Vagina (tissue), 2 donors: ENCODE measurements at regions not wholly inside any gene's neighbourhood (a gene's known extent, or its start where the extent isn't known, plus 50 kb on each side); places are given as distances from the start of the nearest gene placed in this dataset.

Experiments
- POLR2A ChIP-seq, 2 donors: fragments of 450-650 bp; IDR thresholded peaks; one replicate each; pipeline ENCODE4 v1.6.1; 2017; ENCODE audit warnings: antibody characterized with exemption in 2 of 2, mild to moderate bottlenecking in 2 of 2, moderate library complexity in 2 of 2
- POLR2AphosphoS5 ChIP-seq, 2 donors: sonication (generic); formaldehyde crosslinking; IDR thresholded peaks; one replicate each; pipeline ENCODE4 v1.9.0; 2017; ENCODE audit warnings: antibody characterized with exemption in 2 of 2, mild to moderate bottlenecking in 2 of 2, low read depth in 1 of 2; ENCODE audit not compliant: insufficient read depth in 1 of 2
- TF ChIP-seq, protein P1 (sequence below), 3 experiments: fragments of 450-650 bp in 2 of 3; fragments of 200-600 bp in 1 of 3; sonication (generic) in 1 of 3; IDR thresholded peaks; one replicate each; pipeline ENCODE4 v1.5.1; 2017 to 2019; ENCODE audit warnings: antibody characterized with exemption in 3 of 3, mild to moderate bottlenecking in 2 of 3, moderate library complexity in 2 of 3

DNA sequence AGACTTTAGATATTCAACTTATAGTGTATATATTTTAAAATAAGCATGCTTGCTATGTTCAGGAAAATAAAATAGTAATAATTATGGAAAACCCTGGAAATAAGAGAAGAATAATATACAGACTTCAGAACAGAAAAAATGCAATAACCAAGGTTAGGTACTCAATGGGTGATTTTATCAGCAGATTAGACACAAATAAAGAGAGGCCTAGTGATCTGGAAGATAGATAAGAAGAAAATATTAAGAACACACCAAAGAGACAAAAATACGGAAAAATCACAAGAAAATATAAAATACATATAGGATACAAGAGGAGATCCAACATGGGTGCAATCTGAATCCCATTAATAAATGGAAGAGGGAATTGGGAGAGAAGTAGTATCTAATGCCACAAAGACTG lies 1348.5 kb upstream of the WWC1 start:
- TF ChIP-seq, protein P1, sequence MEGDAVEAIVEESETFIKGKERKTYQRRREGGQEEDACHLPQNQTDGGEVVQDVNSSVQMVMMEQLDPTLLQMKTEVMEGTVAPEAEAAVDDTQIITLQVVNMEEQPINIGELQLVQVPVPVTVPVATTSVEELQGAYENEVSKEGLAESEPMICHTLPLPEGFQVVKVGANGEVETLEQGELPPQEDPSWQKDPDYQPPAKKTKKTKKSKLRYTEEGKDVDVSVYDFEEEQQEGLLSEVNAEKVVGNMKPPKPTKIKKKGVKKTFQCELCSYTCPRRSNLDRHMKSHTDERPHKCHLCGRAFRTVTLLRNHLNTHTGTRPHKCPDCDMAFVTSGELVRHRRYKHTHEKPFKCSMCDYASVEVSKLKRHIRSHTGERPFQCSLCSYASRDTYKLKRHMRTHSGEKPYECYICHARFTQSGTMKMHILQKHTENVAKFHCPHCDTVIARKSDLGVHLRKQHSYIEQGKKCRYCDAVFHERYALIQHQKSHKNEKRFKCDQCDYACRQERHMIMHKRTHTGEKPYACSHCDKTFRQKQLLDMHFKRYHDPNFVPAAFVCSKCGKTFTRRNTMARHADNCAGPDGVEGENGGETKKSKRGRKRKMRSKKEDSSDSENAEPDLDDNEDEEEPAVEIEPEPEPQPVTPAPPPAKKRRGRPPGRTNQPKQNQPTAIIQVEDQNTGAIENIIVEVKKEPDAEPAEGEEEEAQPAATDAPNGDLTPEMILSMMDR (IDR thresholded peaks at IDR 0.05) = no peak
- TF ChIP-seq POLR2AphosphoS5 (IDR thresholded peaks at IDR 0.05; ENCODE audit: insufficient read depth in 1 of 2, low read depth in 1 of 2) (no peak), POLR2A (IDR thresholded peaks at IDR 0.05) (no peak)
